ENCODE measurements at regions not wholly inside any gene's neighbourhood (a gene's known extent, or its start where the extent isn't known, plus 50 kb on each side); places are given as distances from the start of the nearest gene placed in this dataset.

DNA sequence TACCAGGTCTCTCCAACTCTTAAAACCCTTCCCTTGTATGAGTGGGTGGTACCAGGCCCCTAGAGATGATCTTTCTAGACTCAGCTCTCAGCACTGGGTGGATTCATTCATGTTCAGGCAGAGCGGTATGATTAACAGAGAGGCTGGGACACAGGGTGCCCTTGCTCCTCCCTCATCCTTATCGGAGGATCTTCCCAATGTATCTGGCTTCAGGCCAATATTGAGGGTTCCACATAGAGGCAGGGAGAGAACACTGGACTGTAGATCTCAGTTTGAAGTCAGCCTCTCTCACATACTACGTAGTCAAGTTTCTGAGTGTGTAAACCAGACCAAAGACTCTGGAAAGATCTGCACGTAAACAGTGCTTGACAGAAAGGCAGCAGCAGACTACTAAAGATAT is 366.2 kb downstream of the DHX35 start:
- TF ChIP-seq EZH2 (IDR thresholded peaks at IDR 0.05; ENCODE audit: insufficient read depth, poor library complexity, severe bottlenecking): no peak
- no peak for TF ChIP-seq EZH2phosphoT487 (IDR thresholded peaks at IDR 0.05; ENCODE audit: insufficient read depth, low read depth)
